Calu3 (cell line): ENCODE measurements at regions not wholly inside any gene's neighbourhood (a gene's known extent, or its start where the extent isn't known, plus 50 kb on each side); places are given as distances from the start of the nearest gene placed in this dataset.

Experiments
- BruUV-seq: library from RNA; stranded (reverse); fragments of 400-500 nt; replicated peaks from 2 replicates; lab custom pipeline; 2021; lab: Mats Ljungman, UMichigan
- CTCF ChIA-PET: fragments of 300-600 bp; sonication (Branson Sonifier 250); formaldehyde crosslinking; loops from one replicate; lab custom pipeline; 2022; ENCODE audit warnings: antibody characterized with exemption; lab: Charles Lee
- DNase-seq: peaks from one replicate; pipeline ENCODE4 v3.0.0; 2022
- H3K27ac Mint-ChIP-seq: one replicate; pipeline ENCODE4 v1.8.0; 2022; ENCODE audit warnings: mixed read lengths; ENCODE audit not compliant: unreplicated experiment
- H3K27me3 Mint-ChIP-seq: one replicate; pipeline ENCODE4 v1.8.0; 2022; ENCODE audit warnings: mixed read lengths; ENCODE audit not compliant: unreplicated experiment
- H3K36me3 Mint-ChIP-seq: one replicate; pipeline ENCODE4 v1.8.0; 2022; ENCODE audit warnings: mild to moderate bottlenecking, moderate library complexity, mixed read lengths; ENCODE audit not compliant: insufficient read depth, unreplicated experiment
- H3K4me1 Mint-ChIP-seq: one replicate; pipeline ENCODE4 v1.8.0; 2022; ENCODE audit warnings: mild to moderate bottlenecking, low read depth, mixed read lengths; ENCODE audit not compliant: unreplicated experiment
- H3K4me3 Mint-ChIP-seq: one replicate; pipeline ENCODE4 v1.8.0; 2022; ENCODE audit warnings: mild to moderate bottlenecking, low read depth, moderate library complexity, mixed read lengths; ENCODE audit not compliant: unreplicated experiment
- H3K9me3 Mint-ChIP-seq: one replicate; pipeline ENCODE4 v1.8.0; 2022; ENCODE audit warnings: low read depth, mixed read lengths; ENCODE audit not compliant: unreplicated experiment
- CTCF ChIP-seq: fragments of 200-600 bp; IDR thresholded peaks from one replicate; pipeline ENCODE4 v1.8.0; 2022; ENCODE audit warnings: antibody characterized with exemption; ENCODE audit not compliant: unreplicated experiment
- intact Hi-C: fragments of 100-400 bp; cut with micrococcal nuclease; formaldehyde crosslinking; loops from one replicate; pipeline ENCODE4 v1.10.0; 2022; ENCODE audit not compliant: unreplicated experiment

- CTCF ChIA-PET = no interaction called here
Measured at GRCh38 chr22:47630741-47631534, 868.5 kb downstream of the TBC1D22A start.

GRCh38 chr22:47629791-47630655, 867.6 kb downstream of the TBC1D22A start:
- no TSS peak for BruUV-seq
- no peak for DNase-seq
- H3K9me3 Mint-ChIP-seq = peaks cover 12% of the 10 kb centered on the region

More at GRCh38 chr22:47630741-47631534, 868.5 kb downstream of the TBC1D22A start:
- H3K36me3 Mint-ChIP-seq = no peaks in the 10 kb centered on the region
- no TSS peak for BruUV-seq
- H3K4me3 Mint-ChIP-seq = no peak overlapping the region
- H3K4me1 Mint-ChIP-seq = no peaks in the 10 kb centered on the region
- TF ChIP-seq CTCF = no peak
- intact Hi-C loops = no loop called here
- H3K27ac Mint-ChIP-seq = no peak overlapping the region
- H3K9me3 Mint-ChIP-seq = peaks cover 18% of the 10 kb centered on the region
- no peaks in the 10 kb centered on the region for H3K27me3 Mint-ChIP-seq
- no peak for DNase-seq

GRCh38 chr22:47629273-47629711, 866.8 kb downstream of the TBC1D22A start:
- H3K9me3 Mint-ChIP-seq = peaks cover 12% of the 10 kb centered on the region
- BruUV-seq = no TSS peak

More at GRCh38 chr22:47629791-47630655, 867.6 kb downstream of the TBC1D22A start:
- intact Hi-C loops = no loop called here
- no peaks in the 10 kb centered on the region for H3K27me3 Mint-ChIP-seq
- no peaks in the 10 kb centered on the region for H3K36me3 Mint-ChIP-seq
- no peak overlapping the region for H3K4me3 Mint-ChIP-seq
- no peaks in the 10 kb centered on the region for H3K4me1 Mint-ChIP-seq
- no peak overlapping the region for H3K27ac Mint-ChIP-seq
- CTCF ChIA-PET = no interaction called here
- TF ChIP-seq CTCF = no peak

More at GRCh38 chr22:47629273-47629711, 866.8 kb downstream of the TBC1D22A start:
- Mint-ChIP-seq H3K27me3 (no peaks in the 10 kb centered on the region), H3K36me3 (no peaks in the 10 kb centered on the region), H3K4me3 (no peak overlapping the region), H3K4me1 (no peaks in the 10 kb centered on the region), H3K27ac (no peak overlapping the region)
- CTCF ChIA-PET = no interaction called here
- no peak for TF ChIP-seq CTCF
- intact Hi-C loops = no loop called here
- DNase-seq = no peak
